Caco-2 (cell line): ENCODE measurements at regions not wholly inside any gene's neighbourhood (a gene's known extent, or its start where the extent isn't known, plus 50 kb on each side); places are given as distances from the start of the nearest gene placed in this dataset.

Source experiments
- BruUV-seq: library from RNA; stranded (reverse); fragments of 400-500 nt; replicated peaks from 2 replicates; lab custom pipeline; 2021; lab: Mats Ljungman, UMichigan
- CTCF ChIA-PET: fragments of 300-600 bp; sonication (Branson Sonifier 250); formaldehyde crosslinking; loops from one replicate; lab custom pipeline; 2022; ENCODE audit warnings: antibody characterized with exemption; lab: Charles Lee
- POLR2A ChIA-PET: fragments of 300-600 bp; sonication (Branson Sonifier 250); formaldehyde crosslinking; loops from one replicate; lab custom pipeline; 2022; ENCODE audit warnings: antibody characterized with exemption; lab: Charles Lee
- DNase-seq, 2 experiments: peaks; one replicate each; pipeline versions ENCODE4 v3.0.0 to v3.0.0-alpha.2; 2020 to 2022
- H3K27me3 ChIP-seq: replicated peaks from 2 replicates; pipeline ENCODE4 v1.6.0; 2011; ENCODE audit warnings: low read length; ENCODE audit not compliant: control insufficient read depth, insufficient read depth
- H3K36me3 ChIP-seq: 2 replicates; pipeline ENCODE4 v1.5.1; 2011; ENCODE audit warnings: low read length; ENCODE audit not compliant: control insufficient read depth, insufficient read depth
- H3K4me1 ChIP-seq: fragments of 250-450 bp; sonication (Bioruptor Pico); 2 replicates; pipeline ENCODE4 v1.5.1; 2020; ENCODE audit warnings: mild to moderate bottlenecking
- H3K4me3 ChIP-seq: 2 replicates; pipeline ENCODE4 v1.5.1; 2011; ENCODE audit warnings: low read depth, mild to moderate bottlenecking, control low read depth, low read length
- H3K9me3 ChIP-seq: fragments of 250-450 bp; sonication (Bioruptor Pico); 2 replicates; pipeline ENCODE4 v1.5.1; 2020; ENCODE audit warnings: mild to moderate bottlenecking, moderate library complexity
- H3K27ac Mint-ChIP-seq: one replicate; pipeline ENCODE4 v1.8.0; 2022; ENCODE audit warnings: mixed read lengths; ENCODE audit not compliant: unreplicated experiment
- H3K27me3 Mint-ChIP-seq: one replicate; pipeline ENCODE4 v1.8.0; 2022; ENCODE audit warnings: mixed read lengths; ENCODE audit not compliant: insufficient read depth, unreplicated experiment
- H3K36me3 Mint-ChIP-seq: one replicate; pipeline ENCODE4 v1.8.0; 2022; ENCODE audit warnings: mild to moderate bottlenecking, mixed read lengths; ENCODE audit not compliant: insufficient read depth, unreplicated experiment
- H3K4me1 Mint-ChIP-seq: one replicate; pipeline ENCODE4 v1.8.0; 2022; ENCODE audit warnings: low read depth, mixed read lengths; ENCODE audit not compliant: unreplicated experiment
- H3K4me3 Mint-ChIP-seq: one replicate; pipeline ENCODE4 v1.8.0; 2022; ENCODE audit warnings: mild to moderate bottlenecking, moderate library complexity, mixed read lengths; ENCODE audit not compliant: unreplicated experiment
- H3K9me3 Mint-ChIP-seq: one replicate; pipeline ENCODE4 v1.8.0; 2022; ENCODE audit warnings: mixed read lengths; ENCODE audit not compliant: unreplicated experiment
- intact Hi-C: fragments of 100-400 bp; cut with micrococcal nuclease; formaldehyde crosslinking; loops from one replicate; pipeline ENCODE4 v1.10.0; 2022; ENCODE audit not compliant: unreplicated experiment
- TF ChIP-seq, protein P1 (sequence below), 2 experiments: fragments of 200-600 bp in 1 of 2; IDR thresholded peaks; 1 replicate in 1 of 2; 2 replicates in 1 of 2; pipeline versions ENCODE4 v1.5.1 to v1.8.0; 2011 to 2022; ENCODE audit warnings: antibody characterized with exemption in 1 of 2, control low read depth in 1 of 2, inconsistent platforms in 1 of 2, low read depth in 1 of 2, low read length in 1 of 2, mild to moderate bottlenecking in 1 of 2, moderate library complexity in 1 of 2; ENCODE audit not compliant: insufficient read depth in 1 of 2, severe bottlenecking in 1 of 2, unreplicated experiment in 1 of 2

DNA sequence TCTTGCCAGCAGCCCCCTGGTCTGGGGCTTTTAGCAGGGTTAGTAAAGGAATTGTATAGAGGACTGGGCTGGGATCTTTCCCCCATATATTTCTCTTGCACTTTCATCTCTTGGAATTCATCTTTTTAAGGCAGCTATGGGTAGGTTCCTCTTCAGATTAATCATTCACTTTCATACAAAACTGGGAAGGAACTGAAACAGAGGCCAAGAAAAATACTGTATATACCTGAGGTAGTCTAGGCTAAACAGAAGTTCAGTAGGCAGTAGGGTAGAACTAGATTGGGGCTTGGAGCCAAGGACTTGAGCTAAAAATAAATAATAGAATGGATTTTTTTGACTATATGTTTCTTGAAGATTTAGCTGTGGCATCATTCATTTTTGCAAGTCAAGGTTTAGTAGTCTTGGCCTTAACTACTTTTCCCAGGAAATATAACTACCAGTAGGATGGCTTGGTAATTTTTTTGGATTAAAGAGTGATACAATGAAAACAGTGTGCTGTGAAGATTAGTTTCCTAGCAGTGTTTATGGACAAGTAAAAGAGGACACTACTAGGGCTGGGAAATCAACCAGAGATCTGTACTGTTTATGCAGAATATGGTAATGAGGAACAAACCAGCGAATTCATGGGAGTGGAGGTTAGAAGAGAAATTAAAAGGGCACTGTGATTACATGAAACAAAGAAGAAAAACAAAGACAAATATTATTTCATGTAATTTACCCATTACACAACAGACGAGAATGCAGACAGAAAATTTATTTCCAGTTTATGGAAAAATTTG, 50.9 kb upstream of the PTGS2 start:
- no peaks in the 10 kb centered on the region for H3K9me3 Mint-ChIP-seq
- Histone ChIP-seq H3K4me3 (no peak overlapping the region), H3K36me3 (no peaks in the 10 kb centered on the region), H3K4me1 (no peaks in the 10 kb centered on the region), H3K27me3 (no peaks in the 10 kb centered on the region), H3K9me3 (no peaks in the 10 kb centered on the region)
- DNase-seq: no peak
- BruUV-seq: no TSS peak
- CTCF ChIA-PET: no interaction called here
- POLR2A ChIA-PET: no interaction called here
- TF ChIP-seq, protein P1, sequence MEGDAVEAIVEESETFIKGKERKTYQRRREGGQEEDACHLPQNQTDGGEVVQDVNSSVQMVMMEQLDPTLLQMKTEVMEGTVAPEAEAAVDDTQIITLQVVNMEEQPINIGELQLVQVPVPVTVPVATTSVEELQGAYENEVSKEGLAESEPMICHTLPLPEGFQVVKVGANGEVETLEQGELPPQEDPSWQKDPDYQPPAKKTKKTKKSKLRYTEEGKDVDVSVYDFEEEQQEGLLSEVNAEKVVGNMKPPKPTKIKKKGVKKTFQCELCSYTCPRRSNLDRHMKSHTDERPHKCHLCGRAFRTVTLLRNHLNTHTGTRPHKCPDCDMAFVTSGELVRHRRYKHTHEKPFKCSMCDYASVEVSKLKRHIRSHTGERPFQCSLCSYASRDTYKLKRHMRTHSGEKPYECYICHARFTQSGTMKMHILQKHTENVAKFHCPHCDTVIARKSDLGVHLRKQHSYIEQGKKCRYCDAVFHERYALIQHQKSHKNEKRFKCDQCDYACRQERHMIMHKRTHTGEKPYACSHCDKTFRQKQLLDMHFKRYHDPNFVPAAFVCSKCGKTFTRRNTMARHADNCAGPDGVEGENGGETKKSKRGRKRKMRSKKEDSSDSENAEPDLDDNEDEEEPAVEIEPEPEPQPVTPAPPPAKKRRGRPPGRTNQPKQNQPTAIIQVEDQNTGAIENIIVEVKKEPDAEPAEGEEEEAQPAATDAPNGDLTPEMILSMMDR (IDR thresholded peaks at IDR 0.05; ENCODE audit: insufficient read depth in 1 of 2, low read depth in 1 of 2, low read length in 1 of 2, severe bottlenecking in 1 of 2, unreplicated experiment in 1 of 2): no peak
- no peaks in the 10 kb centered on the region for H3K27me3 Mint-ChIP-seq
- no peaks in the 10 kb centered on the region for H3K36me3 Mint-ChIP-seq
- H3K4me3 Mint-ChIP-seq: no peak overlapping the region
- H3K4me1 Mint-ChIP-seq: no peaks in the 10 kb centered on the region
- intact Hi-C loops: no loop called here
- no peak overlapping the region for H3K27ac Mint-ChIP-seq
